Erythroblast (primary cell): ENCODE measurements at regions not wholly inside any gene's neighbourhood (a gene's known extent, or its start where the extent isn't known, plus 50 kb on each side); places are given as distances from the start of the nearest gene placed in this dataset.

Source experiments
- GATA1 ChIP-seq: IDR thresholded peaks from 2 replicates; pipeline ENCODE4 v1.6.1; 2011; ENCODE audit warnings: low read depth, mild to moderate bottlenecking, control low read depth, low read length, moderate library complexity
- POLR2A ChIP-seq: IDR thresholded peaks from 2 replicates; pipeline ENCODE4 v1.6.1; 2011; ENCODE audit warnings: mild to moderate bottlenecking, low read length

- TF ChIP-seq POLR2A, result no peak
- no peak for TF ChIP-seq GATA1
These were observed 256.4 kb upstream of the TARS1 start for GRCh38 chr5:33184367-33184766.
